GM12874 (cell line): ENCODE measurements at regions not wholly inside any gene's neighbourhood (a gene's known extent, or its start where the extent isn't known, plus 50 kb on each side); places are given as distances from the start of the nearest gene placed in this dataset.

Source experiments
- CTCF ChIP-seq: IDR thresholded peaks from 2 replicates; pipeline ENCODE4 v1.5.1; 2011; ENCODE audit warnings: low read depth, mild to moderate bottlenecking, control low read depth, low read length, moderate library complexity; ENCODE audit not compliant: insufficient read depth

- TF ChIP-seq CTCF, result no peak
Observed at GRCh38 chr14:85037411-85037810, 492.5 kb upstream of the FLRT2 start.

DNA sequence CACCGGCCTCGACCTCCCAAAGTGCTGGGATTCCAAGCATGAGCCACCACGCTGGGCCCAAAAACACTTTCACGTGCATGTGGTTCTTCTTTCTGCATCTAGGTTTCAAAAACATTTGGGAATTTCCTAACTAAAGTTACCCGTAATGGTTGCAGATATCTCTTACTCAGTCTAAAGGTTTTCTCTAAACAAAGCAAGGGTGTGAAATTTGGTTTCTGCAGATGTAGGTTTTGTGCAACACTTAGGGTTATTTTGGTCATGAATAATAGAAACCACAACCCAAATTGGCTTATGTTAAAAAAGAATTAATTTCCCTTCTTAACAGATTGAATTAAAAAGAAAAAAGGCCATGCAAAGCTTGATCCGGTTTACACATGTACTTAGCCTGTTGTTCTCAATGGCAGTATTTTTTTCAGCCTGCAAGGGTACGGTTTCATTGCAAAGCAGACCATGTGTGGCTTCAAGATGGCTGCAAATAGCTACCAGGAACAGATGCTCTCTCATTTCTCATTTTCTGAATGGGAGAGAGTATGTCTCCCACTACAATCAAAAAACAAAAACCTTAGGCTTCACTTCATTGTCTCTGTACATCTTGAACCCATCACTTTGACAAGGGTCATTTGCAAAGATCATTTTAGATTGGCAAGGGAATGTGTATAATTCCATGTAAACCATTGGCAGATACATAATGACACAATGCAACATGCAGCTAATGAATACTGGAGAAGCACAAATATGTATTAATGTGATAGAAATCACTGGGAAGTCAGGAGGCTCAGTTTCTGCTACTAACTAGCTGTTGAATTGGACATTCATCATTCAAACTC is 491.2 kb upstream of the FLRT2 start:
- TF ChIP-seq CTCF, result no peak

DNA sequence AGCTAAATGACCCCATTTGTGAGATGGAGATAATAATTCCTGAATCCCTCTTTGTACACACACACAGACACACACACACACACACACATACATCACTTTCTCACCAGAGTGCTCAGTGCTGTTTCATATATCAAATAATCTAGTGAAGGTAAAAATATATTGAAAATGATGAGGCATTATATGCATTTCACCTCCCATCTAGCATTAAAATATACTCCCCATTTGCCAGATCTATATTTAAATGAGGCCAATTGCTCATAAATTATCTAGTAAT is 490.7 kb upstream of the FLRT2 start:
- no peak for TF ChIP-seq CTCF

- TF ChIP-seq CTCF, result no peak
Observed at GRCh38 chr14:85040046-85040685, 489.8 kb upstream of the FLRT2 start.

DNA sequence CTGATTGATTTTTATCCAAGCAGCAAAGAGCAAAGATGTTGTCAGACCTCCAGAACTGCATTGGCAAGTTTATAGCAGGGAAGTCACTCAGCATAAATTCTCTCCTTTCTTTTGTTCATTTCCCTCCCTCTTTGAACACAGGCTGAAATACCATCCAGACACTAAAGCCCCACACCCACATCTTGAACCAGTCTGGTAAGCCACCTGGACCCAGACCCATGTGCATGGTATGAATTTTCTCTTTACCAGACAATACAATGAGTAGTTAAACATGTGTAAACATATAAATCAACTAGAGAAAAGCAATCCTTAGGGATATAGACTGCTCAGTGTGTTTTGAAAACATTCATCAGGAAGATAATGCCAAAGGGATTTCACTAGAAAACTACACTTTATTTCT is 488.3 kb upstream of the FLRT2 start:
- TF ChIP-seq CTCF, result no peak

DNA sequence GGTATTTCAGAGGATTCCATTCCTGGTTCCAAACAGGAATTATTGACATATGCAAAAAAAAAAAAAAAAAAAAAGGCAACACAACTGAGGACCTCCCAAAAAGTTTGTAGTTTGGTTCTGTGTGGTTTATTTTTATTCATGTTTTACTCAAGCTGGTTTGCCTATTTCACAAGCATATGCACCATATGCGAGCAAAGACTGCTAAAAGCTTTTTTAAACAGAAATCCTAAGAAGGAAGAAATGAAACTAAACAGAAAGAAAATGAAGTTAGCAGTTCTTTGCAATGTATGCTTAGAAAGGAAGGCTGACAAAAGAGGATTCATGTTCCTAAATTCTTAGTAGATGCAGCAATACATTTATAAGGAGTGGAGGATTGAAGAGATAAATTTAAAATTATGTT is 487.6 kb upstream of the FLRT2 start:
- no peak for TF ChIP-seq CTCF

DNA sequence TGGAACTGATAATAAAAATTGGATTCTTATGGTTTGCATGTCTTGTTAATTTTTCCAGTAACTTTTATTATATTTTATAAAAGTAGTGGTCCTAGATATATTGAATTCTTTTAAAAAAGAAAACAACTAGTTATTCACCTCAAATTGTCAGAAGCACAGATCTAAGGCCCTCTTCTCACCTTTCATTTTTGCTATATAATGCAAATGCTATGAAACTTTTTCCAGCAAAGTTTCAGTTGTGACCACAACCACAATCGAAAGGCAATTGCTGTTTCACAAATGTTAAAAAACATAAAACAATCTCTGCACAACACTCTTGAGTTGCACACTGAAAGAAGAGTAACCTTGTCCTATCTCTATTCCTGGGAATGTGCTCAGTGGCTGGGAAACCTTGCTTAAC is 479.8 kb upstream of the FLRT2 start:
- TF ChIP-seq CTCF, result no peak

DNA sequence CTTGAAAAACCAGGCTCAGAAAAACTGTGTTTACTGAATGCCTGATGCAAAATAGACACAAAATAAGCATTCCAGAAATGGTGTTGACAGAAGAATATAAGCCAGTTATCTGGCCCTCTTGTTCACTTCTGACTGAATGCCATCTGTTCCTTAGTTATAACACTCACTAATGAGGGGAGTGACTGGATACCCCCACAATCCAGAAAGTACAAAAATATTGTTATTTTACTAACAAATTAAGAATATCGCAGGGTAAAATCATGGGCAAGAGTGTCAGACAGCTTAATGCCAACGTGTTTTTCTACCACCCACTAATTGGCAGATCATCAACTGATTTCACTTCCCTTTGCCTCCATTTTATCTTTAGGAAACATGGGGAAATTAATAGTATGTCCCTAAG is 477.3 kb upstream of the FLRT2 start:
- TF ChIP-seq CTCF, result no peak
